CD4-positive, alpha-beta T cell treated with Interleukin-17A for 4 hours (primary cell): ENCODE measurements at regions not wholly inside any gene's neighbourhood (a gene's known extent, or its start where the extent isn't known, plus 50 kb on each side); places are given as distances from the start of the nearest gene placed in this dataset.

ENCODE experiments used
- DNase-seq: peaks from one replicate; pipeline ENCODE4 v3.0.0-alpha.2; 2020; ENCODE audit warnings: mixed read lengths

DNA sequence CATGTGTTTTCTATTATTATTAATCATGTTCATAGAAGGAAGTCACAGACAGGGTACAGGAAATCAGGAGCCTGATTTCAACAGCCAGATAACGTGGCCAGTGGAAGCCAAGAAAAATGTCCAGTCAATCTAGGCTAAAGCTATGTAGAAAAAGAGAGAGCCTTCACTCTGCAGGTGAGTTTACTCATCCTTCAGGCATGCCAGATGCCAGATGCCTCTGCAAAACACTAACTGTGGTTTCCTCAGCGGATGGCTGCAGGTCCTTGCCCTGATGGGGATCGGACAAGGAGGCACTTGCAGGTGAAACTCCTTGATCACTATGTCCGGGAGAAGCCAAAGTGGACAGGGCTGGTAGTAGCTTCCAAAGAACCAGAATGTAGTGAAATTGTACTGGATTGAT, 962.3 kb upstream of the RAG2 start:
- DNase-seq, result no peak

DNA sequence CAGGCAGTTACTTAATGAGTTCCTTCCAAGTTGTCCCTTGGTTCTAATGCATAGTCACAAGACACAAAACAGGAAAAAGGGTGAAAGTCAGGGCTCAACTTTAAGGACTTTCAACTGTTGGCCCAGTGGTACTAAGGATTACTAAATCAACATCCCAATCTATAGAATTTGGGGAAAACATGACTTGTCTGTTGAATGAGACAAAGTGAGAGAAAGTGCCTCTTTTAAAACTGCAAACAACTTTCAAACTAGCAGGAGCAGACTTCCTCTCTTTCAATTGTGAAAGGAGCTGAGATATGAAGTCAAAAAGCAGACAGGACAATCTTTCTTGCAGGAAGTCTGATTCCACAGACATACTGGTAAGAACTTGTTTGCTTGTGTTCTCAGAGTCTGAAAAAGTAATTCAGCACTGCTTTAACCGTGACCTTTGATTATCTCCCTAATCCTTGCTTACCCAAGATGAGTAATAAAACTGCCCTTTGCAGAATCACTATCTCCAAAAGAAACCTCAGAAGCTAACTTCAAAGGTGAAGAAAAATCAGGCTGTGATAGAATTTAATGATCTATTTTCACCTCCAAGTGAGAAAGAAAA, 960.7 kb upstream of the RAG2 start:
- DNase-seq, result no peak

GRCh38 chr11:37557990-37558389, 960.0 kb upstream of the RAG2 start:
- DNase-seq, result no peak

DNA sequence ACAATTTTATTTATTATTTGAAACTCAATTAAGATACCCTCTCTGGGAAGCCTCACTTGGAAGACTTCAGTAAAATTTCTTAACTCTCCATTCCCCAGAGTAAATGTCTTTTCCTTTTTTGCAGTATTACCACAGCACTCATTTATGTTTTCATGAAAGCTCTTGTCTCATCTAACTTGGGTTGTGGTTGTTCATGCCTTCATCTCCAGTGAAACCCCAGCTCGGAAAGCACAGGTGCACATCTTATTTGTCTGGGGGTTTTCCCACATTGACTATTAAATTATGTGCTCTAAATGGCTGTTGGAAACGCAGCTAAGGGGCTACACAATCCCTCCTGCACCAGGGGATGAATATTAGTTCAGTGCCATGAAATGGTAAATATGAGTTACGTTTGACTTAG, 954.2 kb upstream of the RAG2 start:
- DNase-seq, result no peak

DNA sequence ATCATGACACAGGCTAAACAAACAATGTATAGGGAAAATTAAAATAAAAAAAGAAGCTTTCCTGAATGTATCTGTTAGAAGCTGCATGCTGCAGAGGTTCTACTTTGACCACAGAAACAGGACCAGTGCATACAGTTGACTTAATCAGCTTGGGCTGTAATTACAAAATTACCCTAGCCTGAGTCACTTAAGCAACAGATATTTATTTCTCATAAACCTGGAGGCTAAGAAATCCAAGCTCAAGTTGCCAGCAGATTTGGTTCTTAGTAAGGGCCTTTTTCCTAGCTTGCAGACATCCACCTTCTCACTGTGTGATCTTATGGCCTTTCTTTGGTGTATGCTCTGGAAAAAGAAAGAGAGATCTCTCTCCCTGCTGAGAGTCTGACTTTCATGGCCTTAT, 946.5 kb upstream of the RAG2 start:
- DNase-seq, result no peak

- DNase-seq, result no peak
Observed at GRCh38 chr11:37533830-37534229, 935.8 kb upstream of the RAG2 start.

- no peak for DNase-seq
Observed at GRCh38 chr11:37533087-37533486, 935.1 kb upstream of the RAG2 start.

DNA sequence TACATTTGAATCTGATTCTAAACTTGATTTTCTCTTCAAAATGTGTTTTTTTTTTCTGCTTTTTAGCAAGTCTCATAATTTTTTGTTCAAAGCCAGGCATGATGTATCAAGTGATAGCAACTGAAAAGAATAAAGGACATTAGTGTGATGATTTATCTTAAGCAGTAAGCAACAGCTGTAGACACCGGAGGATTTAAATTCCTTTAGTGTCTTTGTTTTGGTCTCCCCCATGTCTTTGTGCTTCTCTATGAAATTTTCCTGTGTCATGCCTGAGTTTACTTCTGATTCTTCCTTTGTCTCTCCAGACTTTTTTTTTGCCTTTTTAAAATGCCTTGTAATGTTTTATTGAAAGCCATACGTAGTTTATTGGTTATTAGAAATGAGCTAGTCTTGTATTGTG, 934.2 kb upstream of the RAG2 start:
- no peak for DNase-seq

DNA sequence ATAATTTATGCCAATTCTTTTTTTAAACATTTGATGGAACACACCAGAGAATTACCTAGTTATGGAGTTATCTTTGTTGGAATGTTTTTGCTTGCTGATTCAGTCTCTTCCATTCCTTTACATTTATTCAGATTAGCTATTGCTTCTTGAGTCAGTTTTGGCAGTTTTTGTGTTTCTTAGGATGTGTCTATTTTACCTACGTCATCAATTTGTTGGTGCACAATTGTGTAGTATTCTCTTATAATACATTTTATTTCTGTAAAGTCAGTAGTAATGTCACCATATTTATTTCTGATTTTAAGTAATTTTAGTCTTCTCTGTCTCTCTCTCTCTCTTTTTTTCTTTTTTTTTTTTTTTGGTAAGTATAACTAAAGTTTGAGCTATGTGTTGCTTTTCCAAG, 929.5 kb upstream of the RAG2 start:
- no peak for DNase-seq

GRCh38 chr11:37525336-37525735, 927.3 kb upstream of the RAG2 start:
- DNase-seq, result no peak

- DNase-seq, result no peak
Observed at GRCh38 chr11:37519781-37520180, 921.7 kb upstream of the RAG2 start.

GRCh38 chr11:37512156-37512780, 914.2 kb upstream of the RAG2 start:
- DNase-seq, result no peak

GRCh38 chr11:37511425-37511933, 913.4 kb upstream of the RAG2 start:
- no peak for DNase-seq

GRCh38 chr11:37509506-37509905, 911.5 kb upstream of the RAG2 start:
- DNase-seq, result no peak

DNA sequence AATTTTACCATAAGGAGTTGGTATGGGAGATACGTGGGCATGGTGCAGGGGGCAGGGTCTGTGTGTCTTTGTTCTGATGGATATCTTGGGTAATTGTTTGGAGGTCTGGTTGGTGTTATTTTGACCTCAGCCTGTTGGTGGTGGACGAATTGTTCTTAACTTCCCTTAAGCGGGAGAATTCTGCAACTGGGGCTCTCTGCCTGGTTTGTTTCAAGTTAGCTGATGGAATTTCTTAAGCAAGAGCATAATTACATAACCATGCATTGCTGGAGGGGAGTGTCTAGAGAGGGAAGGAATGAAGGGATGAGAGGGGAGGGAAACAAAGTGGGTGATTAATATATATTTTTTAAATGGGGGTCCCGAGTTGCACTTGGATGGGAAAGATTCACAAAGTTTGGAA, 908.5 kb upstream of the RAG2 start:
- DNase-seq, result no peak

GRCh38 chr11:37505406-37505805, 907.4 kb upstream of the RAG2 start:
- DNase-seq, result no peak

DNA sequence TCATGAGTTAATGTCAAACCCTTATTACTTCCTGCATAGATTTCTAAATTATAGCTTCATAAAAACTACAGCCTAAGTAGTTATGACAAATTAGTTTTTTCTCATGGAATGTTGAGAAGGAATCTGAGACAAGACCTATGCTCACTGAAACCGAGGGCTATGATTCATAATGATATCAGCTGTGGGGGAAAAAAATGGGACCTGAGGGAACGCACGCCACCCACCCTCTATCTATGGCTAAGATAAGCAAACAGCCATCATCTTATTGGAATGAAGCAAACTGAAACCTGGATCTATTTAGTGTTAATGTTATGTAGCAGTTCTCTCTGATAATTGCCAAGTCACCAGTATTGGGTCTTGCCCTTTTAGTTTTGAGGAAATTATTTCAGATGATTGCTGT, 906.9 kb upstream of the RAG2 start:
- no peak for DNase-seq

GRCh38 chr11:37504060-37504611, 906.1 kb upstream of the RAG2 start:
- DNase-seq, result no peak

- no peak for DNase-seq
Observed at GRCh38 chr11:37503411-37504059, 905.5 kb upstream of the RAG2 start.

- DNase-seq, result no peak
Observed at GRCh38 chr11:37502202-37502601, 904.2 kb upstream of the RAG2 start.

DNA sequence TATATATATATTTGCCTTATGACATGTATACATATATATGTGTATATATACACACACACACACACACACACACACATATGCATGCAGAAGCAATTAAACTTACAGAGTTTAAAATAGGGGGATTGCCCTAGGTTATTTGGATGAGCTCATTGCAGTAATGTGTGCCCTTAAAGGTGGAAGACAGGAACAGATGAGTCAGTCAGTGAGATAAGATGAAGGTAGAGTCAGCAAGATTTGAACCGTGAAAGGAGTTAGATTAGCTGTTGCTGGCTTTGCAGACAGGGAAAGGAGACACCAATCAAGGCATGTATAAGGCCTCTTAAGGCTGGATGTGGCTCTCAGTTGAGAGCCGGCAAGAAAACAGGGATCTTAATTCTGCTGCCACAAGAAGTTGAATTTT, 902.4 kb upstream of the RAG2 start:
- DNase-seq, result no peak

DNA sequence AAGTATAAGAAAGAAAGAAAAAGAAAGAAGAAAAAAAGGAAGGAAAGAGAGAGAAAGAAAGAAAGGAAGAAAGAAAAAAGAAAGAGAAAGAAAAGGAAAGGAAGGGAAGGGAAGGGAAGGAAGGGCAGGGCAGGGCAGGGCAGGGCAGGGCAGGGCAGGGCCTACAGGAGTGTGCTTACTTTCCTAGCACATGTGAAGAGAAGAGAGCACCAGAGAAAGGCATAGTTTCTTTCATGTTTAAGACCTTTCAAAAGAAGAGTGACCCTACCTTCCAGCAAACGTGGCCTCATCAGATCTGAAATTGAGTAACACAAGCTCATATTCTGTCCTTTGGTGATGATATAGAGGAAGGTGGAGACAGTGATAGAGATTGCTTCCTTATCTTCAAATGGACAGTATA, 899.3 kb upstream of the RAG2 start:
- no peak for DNase-seq

GRCh38 chr11:37496201-37496600, 898.2 kb upstream of the RAG2 start:
- DNase-seq, result no peak

DNA sequence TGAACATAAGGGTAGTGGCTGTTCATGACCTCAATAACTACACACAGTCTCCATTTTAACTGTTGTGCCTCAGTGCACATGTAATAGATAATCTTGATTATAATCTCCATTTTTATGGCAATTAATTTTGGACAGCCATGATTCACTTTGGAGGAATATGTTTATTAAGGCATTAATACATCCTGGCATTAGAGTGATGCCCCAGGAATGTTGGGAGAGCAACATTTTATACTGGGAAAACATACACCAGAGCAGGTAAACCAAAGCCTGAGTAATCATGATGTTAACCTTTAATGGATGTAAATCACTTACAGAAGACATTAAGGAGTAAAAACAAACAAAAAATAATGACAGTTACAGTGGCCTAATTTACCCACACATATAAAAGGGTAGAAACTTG, 886.3 kb upstream of the RAG2 start:
- no peak for DNase-seq
